GM21717 (cell line): ENCODE measurements at regions not wholly inside any gene's neighbourhood (a gene's known extent, or its start where the extent isn't known, plus 50 kb on each side); places are given as distances from the start of the nearest gene placed in this dataset.

ENCODE experiments used
- ATAC-seq: cut with Tn5 transposase; IDR thresholded peaks from one replicate; pipeline ENCODE4 v1.9.1; 2021; ENCODE audit warnings: mild to moderate bottlenecking, moderate library complexity; ENCODE audit not compliant: unreplicated experiment

DNA sequence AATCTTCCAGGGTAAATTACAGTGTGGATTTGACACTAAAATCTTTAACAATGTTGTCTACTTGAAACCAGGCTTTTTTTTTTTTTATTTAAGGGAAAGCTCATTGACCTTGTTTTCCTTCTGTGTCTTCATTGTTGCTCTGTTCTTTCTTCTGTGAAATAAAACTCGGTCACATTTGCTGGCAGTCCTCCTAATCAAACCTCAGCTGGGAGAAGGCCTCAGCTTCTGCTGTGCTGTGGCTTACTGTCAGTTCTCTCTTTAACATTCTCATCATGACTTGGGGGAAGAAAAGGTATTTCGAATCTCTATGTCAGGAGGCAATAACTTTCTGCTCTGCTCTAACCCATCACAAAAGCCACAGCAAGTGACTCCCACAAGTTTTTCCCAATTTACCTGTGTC is 268.9 kb downstream of the ZNF608 start:
- no peak for ATAC-seq

GRCh38 chr5:124477062-124477461 is 269.4 kb downstream of the ZNF608 start:
- no peak for ATAC-seq

DNA sequence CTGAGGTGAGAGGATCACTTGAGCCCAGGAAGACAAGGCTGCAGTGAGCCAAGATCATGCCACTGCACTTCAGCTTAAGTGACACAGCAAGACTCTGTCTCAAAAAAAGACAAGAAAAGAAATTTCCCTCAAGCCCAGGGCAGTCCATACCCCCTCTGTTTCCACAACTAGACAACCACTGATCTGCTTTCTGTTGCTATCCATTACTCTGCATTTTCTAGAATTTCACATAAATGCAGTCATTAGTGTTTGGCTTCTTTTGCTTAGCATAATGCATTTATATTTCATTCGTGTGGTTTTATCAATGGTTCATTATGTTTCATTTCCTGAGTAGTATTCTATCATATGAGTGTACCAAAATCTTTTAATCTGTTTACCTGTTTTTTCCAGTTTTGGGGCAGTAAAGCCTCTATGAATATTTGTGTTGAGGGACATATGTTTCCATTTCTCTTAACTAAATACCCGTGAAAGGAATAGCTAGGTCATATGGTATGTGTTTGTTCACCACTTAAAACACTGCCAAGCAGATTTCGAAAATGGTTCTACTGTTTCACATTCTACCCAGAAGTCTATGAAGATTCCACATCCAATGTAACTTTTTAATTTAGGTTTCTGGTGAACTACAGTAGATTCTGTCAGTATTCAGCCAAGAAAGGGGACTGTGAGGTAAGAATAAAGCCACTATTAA is 271.8 kb downstream of the ZNF608 start:
- ATAC-seq, result no peak

DNA sequence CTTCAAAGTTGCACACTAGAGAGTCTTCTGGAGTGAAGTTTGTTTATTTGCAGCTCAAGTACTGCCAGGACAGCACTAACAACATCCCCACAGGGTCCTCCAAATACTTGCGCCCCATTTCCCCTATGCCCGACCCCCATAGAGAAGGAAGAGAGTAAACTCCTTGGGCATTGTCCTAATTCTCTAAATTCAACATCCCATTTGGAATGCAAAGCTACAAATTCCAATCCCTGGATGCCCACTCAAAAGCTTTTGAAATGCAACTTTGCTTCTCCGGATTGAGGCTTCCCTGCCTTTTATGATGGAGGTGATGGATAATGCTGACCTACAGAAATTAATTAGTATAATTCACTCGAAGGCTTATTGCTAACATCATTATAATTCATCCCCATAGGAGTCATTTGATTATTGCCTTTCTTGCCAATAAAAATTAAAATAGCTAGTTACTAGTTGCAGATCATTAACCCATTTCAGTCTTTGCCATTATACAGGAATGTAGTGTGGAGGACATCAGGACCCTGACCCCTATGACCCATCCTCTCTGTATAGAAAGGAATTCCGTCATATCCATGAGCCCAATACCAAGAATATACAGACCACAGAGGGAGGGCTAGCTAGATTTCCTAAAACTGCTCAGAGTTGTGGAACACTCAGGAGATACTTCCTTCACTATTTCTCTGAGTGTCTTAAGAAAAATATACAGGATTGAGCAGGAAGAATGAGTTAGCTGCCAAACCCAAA is 277.6 kb downstream of the ZNF608 start:
- ATAC-seq, result no peak

- ATAC-seq, result no peak
These were observed 278.7 kb downstream of the ZNF608 start for GRCh38 chr5:124467745-124468144.

- no peak for ATAC-seq
These were observed 280.4 kb downstream of the ZNF608 start for GRCh38 chr5:124466011-124466410.

GRCh38 chr5:124463851-124464250 is 282.6 kb downstream of the ZNF608 start:
- ATAC-seq, result no peak

GRCh38 chr5:124462751-124463150 is 283.7 kb downstream of the ZNF608 start:
- ATAC-seq, result no peak

DNA sequence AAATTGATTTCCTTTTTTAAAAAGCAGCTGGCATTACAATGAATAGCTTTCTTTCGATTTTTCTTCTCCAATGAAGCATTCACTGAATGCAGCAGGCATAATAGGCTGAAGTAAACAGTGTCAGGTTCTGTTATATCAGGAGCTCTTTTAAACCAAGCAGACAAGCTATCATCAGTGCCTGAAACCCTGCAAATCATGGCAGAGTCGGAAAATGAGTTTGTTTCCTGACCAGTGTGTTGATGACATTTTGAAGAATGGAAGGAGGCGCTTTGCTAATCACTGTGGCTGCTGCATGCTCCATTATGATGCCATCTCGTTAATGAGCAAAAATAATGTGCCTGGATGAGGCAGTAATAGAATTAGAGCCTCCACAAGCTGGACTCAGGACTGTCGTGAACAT is 284.5 kb downstream of the ZNF608 start:
- no peak for ATAC-seq

GRCh38 chr5:124461157-124461556 is 285.3 kb downstream of the ZNF608 start:
- no peak for ATAC-seq

DNA sequence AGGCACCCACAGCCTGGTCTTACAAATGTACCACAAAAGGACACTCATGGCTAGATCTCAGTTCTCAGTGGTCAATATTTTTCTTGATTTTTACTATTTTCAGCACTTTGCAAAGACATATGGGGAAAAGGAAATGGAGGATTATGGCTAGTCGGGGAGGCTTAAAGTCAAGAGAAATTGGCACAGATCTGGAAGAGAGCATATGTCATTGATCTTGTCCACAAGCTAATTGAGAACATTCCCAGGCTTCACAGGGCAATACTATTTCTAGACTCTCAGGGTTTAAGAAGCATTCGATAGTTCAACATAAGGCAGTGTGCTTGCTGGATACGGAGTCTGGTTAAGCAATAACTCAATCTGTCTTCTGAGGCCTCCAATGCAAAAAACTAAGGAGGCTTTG is 285.8 kb downstream of the ZNF608 start:
- ATAC-seq, result no peak

GRCh38 chr5:124459984-124460383 is 286.5 kb downstream of the ZNF608 start:
- no peak for ATAC-seq

DNA sequence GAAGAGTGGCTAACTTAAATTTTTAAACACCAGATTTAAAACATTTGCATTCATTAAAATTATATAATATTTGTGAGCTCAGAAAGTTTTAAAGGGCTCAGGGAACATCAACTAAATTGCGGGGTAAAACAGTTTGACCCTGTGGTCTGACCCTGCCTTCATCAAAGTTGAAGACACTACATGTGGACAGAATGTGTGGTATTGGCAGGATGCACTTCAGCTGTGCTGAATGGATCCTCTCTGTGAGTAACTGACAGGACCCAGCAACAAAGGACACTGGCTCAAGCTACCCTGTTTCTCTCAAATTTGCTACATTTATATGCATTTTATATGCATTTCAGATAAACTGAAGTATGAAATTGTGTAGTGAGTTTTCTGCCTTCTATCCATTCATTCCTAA is 288.5 kb downstream of the ZNF608 start:
- no peak for ATAC-seq

DNA sequence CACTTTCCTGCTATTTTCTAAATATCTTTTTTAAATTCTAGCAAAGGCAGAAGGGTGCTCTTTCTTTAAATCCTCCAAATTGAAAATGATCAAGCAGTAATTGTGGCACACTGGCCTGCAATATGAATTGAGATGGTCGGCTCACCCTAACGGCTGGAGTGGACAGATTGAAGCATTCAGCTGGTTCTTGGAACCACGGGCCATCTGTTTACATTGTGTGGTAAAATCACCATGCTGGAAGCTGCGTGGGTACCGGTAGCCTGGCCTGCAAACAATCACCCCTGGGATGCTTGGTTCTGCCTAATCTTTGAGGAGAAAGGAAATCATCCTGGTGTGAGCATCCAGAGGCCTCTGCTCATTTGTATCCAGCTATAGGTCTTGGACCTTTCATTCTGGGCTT is 289.3 kb downstream of the ZNF608 start:
- no peak for ATAC-seq

- ATAC-seq, result no peak
These were observed 290.2 kb downstream of the ZNF608 start for GRCh38 chr5:124456249-124456648.

GRCh38 chr5:124454081-124454480 is 292.4 kb downstream of the ZNF608 start:
- no peak for ATAC-seq

GRCh38 chr5:124453221-124454051 is 293.0 kb downstream of the ZNF608 start:
- ATAC-seq, result peak; percentile 98

DNA sequence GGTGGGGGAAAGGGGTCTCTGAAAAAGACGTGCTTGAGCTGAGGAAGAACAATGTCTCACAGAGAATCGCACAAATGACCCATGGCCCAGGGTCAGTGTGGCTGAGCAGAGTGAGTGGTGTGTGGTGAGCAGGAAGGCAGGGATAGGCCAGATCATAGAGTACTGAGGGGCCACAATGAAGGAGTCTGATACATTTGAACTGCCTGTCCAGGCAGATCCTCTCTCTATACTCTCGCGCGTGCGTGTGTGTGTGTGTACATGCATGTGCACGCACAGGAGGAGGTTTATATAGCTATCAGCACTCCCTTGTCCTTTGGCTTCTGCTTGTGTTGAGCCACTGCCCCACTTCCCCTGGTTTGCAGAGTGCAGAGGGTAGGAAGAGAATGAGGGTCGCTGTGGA is 294.0 kb downstream of the ZNF608 start:
- no peak for ATAC-seq

DNA sequence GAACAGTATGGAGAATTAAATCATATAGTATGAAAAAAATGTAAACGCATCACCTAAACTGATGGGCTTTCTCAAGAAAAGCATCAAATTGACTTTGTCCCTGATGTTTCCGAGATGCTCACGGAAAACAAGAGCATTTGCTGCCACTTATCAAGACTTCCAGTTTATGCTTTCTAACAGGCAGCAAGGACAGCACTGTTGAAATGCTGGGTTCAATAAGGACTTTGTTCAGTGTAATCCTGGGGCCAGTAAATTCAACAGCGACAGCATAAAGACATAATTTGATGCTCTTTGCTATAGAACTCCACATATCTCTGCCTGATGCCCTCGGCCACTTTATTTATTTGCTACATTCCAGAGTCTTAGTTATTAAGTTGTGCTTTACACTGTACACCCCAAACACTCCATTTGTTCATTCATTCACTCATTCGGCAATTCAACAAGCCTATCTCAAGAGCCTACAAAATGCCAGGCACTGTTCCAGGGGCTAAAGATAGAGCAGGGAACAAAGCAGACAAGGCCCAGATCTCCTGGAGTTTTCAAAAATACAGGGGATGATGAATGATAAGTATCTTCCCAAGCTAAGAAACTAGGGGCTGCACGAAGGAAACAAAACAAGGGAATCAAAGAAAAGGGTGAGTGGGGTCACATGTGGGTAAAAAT is 294.6 kb downstream of the ZNF608 start:
- ATAC-seq, result no peak

DNA sequence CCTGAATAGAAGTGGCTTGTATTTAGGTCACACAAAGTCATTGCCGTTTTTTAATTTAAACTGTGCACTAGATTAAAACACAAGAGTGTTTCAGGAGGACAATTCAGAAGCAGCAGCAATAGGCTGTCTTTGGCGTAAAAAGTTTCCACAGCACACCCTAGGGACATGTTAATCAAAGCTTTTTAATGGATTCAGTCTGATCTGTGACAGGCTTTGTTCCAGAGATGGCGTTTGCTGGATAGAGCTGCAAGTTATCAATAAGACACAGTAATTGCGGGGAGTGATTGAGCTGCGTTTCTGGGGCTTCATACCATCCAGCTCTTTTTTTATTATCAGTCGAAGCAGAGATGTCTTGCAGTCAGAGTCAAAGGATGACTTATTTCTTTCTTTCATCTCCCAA is 300.3 kb downstream of the ZNF608 start:
- ATAC-seq, result no peak

DNA sequence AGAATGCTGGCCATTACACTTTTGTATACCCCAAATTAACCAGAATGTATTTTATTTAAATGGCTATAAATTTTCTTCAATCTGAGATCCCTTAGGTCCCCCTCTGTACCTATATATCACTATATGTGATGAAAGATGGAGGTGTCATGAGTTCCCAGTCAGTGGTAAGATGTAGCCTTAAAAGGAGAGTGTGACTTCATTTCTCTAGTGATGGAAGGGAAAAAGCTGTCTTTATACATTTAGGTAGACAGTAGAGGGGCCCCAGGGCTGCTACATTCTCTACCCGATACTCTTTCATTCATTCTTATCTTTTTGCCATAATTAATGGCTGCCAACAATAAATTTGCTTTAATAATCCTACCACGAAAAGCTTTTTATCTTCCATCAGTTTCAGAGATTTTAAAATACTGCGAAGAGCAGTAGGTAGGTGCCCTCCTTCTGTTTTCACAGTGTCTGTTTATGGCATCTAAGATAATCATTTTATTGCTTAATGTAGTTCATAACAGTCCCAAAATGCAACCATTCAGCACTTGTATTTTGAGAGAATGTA is 301.3 kb downstream of the ZNF608 start:
- ATAC-seq, result no peak
